HG03342 (cell line): ENCODE measurements at regions not wholly inside any gene's neighbourhood (a gene's known extent, or its start where the extent isn't known, plus 50 kb on each side); places are given as distances from the start of the nearest gene placed in this dataset.
A peak's percentile ranks its signal among the peaks of the same experiment; 100 is the strongest.

Source experiments
- ATAC-seq: cut with Tn5 transposase; IDR thresholded peaks from one replicate; pipeline ENCODE4 v1.9.1; 2021; ENCODE audit warnings: mild to moderate bottlenecking, moderate library complexity; ENCODE audit not compliant: unreplicated experiment

DNA sequence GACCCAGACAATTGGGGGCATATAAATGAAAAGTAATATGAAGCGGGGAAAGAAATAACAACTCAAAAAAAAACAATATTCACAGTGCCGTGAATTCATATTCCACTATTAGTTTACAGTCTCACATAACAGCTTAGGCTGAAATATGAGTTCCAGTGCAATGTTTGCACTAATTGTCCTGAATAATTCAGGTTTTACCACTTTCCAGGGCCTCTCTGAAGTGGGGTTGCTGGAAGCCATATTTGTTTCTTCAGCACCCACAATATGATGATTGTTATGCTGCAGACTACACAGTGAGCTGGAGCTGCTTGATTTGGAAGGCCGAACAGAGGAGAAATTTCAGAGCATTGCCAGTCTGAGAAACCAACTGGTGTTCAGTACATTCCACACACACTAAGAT lies 894.5 kb upstream of the ACVR2A start:
- ATAC-seq = no peak

DNA sequence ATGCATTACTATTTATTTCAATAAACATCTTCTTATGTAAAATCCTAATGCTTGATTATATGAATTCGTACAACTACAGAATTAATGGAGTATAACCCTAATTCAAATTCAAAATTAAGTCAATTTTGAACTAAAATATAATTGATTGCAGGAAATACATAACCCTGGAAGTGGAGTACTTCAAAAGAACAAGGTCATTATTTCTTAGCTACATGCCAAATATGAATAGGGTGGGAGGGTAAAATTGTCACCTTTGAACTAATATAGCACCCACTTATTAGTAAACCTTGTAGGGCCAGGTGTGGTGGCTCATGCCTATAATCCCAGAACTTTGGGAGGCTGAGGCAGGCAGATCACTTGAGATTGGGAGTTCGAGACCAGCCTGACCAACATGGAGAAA lies 895.4 kb upstream of the ACVR2A start:
- ATAC-seq = no peak

DNA sequence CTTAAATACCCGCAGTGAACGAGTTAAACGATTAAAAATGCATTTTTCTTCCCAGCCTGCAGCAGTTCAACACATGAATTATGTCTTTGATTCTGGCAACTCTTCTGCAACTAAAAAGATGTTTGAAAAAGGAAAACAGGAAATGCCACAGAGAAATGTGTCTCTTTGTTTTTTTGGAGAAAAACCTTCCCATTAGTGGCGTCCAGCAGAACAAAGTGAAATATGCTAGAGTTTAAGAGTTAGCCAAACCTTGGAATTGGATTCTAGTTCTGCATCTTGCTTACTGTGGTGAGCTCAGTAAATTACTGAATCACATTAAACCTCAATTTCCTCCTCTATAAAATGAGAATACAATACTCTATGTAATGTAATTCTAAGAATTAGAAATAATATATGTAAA lies 900.2 kb upstream of the ACVR2A start:
- no peak for ATAC-seq

DNA sequence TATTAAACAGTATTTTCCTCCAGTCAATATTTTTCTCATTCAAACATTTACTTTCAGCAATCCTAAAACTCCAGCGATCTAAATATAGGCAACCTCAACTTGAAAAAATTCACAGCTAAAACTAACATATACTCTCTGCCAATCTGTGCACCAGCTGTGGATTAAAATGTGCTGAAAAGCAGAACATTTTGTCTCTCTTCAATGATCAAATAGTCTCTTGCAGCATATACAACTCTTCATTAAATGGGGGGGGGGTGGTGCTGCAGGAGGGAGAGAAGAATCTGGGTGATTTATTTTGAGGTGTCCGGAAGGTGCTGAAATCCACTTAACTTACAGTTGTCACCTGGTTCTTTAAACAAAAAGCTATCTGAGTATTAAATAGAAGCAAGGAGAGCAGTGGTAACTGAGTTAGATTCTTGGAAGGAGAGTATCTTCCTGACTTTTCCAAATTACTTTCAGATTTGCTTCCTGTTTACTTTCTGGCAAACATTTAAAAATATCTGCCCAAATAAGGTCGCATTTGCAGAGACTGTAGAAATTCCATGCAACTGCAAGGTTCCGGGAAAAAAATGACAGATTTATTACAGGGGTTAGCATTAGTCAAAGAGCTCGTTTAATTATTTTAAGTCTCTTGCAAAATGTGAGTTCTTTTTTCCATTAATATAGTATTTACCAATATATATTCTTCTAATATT lies 904.7 kb upstream of the ACVR2A start:
- ATAC-seq = no peak

DNA sequence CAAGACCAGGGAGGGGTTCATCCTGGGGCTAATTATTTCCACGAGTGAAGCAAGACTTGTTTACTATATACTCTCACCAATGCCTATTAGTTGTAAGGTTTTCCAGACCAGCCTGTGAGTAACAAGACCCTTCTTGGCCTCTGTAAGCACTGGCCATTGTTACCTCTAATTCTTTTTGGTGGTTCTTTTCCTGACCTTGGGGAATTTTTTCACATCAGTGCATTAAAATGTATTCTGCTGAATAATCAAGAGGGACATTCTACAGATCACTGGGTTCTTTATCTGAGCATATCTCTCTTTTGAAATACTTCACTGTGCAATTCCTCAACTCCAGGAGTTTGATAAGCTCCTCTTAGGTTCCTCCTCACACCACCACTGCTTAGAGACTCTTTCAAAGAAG lies 909.9 kb upstream of the ACVR2A start:
- ATAC-seq = no peak

DNA sequence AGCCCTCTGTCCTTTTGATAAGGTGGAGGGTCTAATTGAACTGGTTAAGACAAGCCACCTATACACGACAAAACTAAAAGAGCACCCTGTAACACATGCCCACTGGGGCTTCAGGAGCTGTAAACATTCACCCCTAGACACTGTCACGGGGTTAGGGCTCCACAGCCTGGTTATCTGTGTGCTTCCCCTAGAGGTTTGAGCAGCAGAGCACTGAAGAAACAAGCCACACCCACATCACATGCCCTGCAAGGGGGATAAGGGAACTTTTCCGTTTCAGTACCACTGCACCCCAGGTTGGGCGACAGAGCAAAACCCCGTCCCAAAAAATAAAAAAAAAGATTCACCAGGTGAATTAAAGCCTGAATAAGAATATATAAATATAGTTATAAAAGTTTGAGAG lies 913.7 kb upstream of the ACVR2A start:
- ATAC-seq = peak; percentile 54

DNA sequence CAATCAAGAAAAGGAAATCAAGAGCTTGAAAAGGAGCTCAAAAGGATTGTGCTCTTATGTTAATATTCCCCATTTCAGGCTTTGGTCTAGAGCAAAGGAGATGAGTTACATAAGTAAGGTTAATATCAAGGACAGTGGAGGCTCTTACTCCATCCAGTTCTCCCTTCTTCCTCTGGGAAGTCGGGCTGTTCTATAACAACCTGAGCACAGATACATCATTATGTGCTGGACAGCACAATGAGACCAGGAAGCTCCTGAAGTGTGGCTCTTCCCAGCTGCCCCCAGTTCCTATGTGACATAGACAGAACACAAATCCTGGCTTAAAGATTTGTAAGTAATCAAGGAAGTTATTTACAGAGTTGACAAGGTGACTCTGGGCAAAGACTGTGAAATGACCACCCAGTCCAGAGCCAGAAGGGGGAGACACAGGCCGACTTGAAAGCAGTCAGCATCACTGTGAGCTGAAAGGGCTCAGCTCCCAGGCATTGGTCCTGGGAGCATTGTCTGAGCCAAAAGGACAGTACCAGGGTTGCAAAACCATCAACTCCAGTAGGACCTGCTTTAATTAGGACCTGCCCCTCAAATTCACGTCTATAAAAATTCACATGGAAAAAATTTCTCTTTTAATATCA lies 917.6 kb upstream of the ACVR2A start:
- no peak for ATAC-seq

DNA sequence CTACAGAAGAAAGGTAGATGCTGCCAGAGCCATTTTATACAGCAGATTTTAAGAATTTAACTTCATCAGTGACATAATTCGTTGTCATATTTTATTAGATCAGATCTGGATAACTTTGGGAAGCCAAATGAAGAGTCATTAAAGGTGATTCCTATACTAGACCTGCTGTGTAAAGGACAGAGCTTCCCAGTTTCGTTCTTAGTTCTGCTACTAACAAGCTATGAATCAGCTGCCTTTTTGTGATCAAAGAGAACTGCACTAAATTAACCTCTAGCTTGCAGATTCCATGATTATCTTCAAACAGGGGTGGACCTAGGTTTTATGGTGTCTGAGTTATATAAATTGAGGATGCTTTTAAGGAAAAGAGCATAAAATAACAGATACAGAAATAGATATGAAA lies 926.5 kb upstream of the ACVR2A start:
- ATAC-seq = no peak

DNA sequence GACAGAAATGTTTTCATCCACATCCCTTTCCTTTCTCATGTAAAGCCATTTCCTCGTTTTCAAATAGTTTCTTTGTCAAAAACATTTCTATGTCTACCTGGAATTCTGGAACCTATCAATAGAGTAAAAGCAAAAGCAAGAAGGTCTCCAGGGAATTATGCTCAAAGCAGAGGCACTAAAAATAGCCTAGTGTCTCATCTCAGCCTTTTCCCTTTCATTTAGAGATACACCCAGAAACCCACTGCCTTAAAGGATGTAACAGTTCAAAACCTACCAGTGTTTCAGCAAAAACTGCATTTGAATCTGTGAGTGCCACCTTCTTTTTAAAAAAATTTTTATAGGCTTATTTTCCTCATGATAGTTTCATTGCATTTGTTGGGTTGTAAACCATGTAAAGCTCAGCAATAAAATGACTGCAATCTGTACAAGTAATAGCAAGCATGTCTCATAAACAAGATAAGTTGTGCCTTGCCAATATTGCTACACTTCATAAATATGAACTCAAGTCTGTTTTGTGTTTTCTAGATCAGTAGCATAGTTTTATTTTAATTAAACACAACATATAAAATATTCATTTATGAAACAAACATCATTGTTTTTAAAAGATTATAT lies 927.3 kb upstream of the ACVR2A start:
- no peak for ATAC-seq

DNA sequence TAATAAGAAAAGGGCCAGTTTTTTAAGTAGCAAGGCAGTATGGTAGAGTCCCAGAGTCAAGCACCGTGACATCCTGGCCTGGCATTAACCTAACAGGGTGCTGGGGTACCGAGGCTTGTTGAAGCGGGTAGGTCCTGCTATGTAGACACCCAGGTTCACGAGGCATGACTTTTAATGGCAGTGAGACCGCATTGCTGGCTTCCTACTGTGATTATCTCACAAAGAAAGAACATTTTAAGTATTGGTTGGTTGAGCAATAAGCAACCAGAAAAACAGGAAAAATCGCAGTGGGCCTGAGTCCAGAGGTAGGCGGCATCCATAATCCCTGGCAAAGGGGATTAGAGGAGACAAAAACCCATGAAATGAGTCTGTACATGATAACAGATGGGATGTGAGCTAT lies 927.9 kb upstream of the ACVR2A start:
- no peak for ATAC-seq

DNA sequence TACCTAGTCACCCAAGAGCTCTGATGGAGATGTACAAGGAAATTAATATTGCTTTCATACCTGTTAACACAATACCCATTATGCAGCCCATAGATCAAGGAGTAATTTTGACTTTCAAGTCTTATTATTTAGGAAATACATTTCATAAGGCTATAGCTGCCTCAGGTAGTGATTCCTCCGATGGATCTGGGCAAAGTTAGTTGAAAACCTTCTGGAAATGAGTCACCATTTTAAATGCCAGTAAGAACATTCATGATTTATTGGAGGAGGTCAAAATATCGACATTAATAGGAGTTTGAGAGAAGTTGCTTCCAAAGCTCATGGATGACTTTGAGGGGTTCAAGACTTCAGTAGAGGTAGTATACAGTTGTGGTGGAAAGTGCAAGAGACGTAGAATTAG lies 931.4 kb upstream of the ACVR2A start:
- ATAC-seq = no peak

DNA sequence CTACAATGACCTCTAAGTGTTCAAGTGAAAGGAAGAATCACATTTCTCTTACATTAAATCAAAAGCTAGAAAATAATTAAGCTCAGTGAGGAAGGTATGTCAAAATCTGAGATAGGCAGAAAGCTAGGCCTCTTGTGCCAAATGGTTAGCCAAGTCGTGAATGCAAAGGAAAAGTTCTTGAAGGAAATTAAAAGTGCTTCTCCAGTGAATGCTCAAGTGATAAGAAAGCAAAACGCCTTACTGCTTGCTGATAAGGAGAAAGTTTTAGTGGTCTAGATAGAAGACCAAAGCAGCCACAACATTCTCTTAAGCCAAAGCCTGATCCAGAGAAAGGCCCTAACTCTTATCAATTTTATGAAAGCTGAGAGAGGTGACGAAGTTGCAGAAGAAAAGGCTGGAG lies 932.3 kb upstream of the ACVR2A start:
- ATAC-seq = no peak

DNA sequence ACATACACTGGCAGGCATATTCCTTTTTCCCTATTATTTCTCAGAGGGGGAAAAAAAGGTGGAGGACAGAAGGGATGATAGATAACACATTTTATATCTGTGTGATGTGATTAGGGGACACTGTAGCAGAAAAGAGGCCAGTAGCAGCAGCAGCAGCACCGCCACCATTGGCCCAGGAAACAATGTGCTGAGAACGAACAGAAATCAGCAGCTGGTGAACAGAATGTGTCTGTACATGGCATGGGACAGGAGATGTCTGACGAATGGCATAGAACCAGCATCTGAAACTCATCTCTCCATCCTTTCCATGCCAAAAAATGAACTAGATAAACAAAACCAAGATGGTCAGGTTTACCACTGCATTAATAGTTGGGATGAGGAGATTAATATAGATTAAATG lies 936.1 kb upstream of the ACVR2A start:
- no peak for ATAC-seq

DNA sequence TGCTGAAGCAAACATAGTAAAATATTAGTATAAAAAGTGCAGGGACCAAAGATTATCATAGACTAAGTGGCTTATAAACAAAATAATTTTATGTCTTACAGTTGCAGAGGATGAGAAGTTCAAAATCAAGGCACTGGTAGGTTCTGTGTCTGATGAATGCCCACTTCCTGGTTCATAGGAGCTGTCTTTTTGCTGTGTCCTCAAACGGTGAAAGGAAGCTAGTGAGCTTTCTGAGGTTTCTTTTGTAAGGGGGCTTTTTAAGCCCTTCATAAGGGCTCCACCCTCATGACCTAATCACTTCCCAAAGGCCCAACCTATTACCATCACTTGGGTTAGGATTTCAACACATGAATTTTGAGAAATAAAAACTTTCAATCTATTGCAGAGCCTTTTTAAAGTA lies 946.7 kb upstream of the ACVR2A start:
- no peak for ATAC-seq

DNA sequence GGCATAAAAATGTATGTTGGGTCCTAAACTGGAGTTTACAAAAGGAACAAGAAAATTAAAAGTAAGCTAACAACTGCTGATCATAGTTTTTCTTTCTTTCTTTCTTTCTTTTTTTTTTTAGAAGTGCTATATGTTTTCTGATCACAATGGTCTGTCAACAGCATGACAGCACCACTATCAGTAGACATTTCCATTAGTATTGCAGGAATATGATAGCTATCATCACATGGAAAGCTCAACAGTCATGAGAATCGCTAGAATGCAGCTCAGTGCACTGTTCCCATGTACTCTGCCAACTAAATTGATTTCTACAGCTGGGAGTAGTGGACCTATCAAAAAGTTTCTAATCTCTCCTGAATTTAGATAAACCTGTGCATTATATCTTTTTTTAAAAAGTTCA lies 950.3 kb upstream of the ACVR2A start:
- no peak for ATAC-seq

DNA sequence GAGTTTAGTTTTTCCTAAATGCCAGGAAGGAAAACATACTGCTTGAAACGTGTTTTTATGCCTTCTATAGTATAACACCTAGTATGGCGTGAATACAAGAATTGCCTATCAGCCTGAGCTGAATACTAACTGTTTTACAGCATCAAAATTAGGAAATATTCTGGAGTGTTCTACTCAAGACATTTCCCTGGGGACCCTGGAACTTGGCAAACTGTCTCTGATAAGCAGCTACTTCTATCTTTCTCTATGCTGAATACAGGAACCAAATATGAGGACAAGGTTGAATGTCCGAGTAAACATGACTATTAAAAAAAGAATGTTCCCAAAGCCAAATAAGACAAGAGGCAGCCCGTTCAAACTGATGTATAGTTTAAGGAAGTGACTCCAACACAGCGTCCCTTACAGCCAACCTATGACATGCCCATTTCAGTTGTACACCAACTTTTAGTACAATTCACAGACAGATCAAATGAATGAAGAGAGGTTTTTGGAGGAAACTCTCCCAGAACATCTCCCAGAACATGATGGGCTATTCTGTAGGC lies 951.3 kb upstream of the ACVR2A start:
- ATAC-seq = no peak

DNA sequence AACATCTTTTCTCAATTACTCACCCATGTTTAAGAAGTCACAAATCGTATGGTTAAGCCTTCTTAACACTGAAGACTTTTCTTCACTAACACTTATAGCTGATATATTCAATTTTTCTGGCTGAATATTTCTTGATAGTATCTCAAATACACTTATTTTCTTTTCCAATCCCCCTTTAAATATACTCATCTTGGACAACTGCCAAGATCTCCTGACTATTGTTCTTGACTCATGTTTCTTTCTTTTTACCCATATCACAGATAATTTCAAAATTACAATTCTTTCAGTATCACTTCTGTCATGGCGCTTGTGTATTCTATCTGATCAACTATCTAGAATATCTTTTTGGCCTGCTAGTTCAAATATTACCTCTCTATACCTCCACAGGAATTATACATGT lies 954.3 kb upstream of the ACVR2A start:
- ATAC-seq = no peak

DNA sequence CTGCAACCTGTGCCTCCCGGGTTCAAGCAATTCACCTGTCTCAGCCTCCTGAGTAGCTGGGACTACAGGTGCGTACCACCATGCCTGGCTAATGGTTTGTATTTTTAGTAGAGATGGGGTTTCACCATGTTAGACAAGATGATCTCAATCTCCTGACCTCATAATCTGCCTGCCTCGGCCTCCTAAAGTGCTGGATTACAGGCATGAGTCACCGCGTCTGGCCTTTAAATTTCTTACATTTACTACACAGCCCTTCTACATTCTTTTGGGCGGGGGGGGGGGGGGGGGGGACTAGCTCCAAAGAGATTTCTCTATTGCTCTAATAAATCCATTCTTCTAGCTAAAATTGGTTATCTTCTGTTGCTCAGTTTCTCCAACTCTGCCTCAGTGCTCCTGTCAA lies 964.9 kb upstream of the ACVR2A start:
- no peak for ATAC-seq

DNA sequence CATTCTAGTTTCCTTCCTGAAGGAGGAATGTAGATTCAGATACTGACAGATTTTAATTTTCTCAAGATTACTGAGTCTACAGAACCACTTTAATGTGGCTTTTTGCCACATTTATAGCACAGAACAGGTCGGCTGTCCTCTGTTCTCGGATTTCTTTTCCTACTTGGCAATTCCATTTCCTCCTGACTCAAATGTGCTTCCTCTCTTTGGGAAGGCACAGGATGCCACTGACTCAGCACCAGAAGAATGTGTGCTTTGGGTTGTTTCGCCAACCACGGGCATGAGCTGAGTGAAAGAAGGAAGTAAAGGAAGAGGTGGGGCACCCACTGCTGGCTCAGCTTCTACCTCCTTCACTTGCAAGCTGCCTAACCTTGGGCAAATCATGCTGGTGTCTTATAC lies 970.6 kb upstream of the ACVR2A start:
- ATAC-seq = no peak

DNA sequence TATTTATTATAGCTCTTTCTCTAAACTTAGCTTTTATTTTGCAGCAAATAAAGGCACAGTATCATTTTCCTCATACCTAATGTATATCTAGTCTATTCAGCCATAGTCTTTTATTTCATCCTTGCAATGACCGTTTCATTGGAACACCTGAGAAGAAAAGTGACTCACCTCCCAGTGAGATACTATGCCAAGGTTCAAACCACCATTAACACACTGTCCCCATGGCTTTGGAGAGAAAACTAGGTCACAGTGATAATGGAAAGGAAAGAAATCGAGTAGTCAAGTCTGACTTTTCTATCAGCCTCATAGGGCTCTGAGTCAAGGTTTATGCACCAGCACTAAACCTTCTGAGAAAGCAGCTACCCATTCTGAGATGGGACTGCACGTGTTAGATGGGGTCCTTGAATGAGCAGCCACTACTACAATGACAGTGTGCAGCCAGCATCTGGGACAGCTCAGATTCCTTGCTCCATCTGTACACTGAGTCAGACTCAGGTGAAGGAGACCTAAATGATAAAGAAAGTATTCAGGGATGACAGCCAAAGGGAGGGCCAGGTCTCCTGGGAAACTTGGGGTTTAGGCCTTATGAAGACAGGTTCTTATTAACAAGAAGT lies 971.1 kb upstream of the ACVR2A start:
- ATAC-seq = no peak

DNA sequence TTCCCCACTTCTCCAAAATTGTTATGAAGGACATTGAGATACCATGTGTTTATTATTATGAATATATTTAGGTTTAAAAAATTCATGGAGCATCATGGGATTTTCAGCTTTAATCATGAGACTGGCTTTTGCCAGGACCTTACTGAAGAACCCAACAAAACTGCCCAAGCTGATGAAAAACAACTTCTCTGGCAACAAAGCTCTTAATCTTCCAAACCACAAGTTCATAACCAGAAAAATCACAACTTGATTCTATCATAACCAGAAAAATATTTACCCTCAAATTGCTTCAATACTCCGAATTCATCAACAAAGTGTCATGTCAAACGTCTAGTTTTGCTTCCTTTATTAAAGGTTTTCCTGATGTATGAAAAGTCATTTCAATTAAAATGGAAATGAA lies 971.8 kb upstream of the ACVR2A start:
- no peak for ATAC-seq

DNA sequence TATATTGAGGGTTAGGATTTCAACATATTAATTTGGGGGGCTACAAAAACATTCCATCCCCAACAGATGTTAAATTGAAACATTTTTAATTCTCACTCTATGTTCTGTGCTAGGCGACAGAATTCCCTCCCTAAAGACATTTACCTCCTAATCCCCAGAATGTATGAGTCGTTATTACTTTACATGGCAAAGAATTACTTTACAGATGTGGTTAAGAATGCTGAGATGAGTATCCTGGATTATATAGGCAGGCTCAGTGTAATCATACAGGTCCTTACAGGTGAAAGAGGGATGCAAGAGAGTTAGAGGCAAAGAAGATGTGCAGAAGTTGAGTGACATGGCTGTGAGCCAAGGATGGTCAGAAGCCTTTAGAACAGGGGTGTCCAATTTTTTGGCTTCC lies 974.1 kb upstream of the ACVR2A start:
- no peak for ATAC-seq
